HG02970 (cell line): ENCODE measurements at regions not wholly inside any gene's neighbourhood (a gene's known extent, or its start where the extent isn't known, plus 50 kb on each side); places are given as distances from the start of the nearest gene placed in this dataset.
"Not testable (repeated sequence)": the region's sequence is repeated elsewhere in the genome, so short reads cannot be mapped to it uniquely, and the experiment has no call there.

Source experiments
- ATAC-seq: cut with Tn5 transposase; IDR thresholded peaks from one replicate; pipeline ENCODE4 v1.9.1; 2021; ENCODE audit warnings: mild to moderate bottlenecking, moderate library complexity, moderate number of reproducible peaks; ENCODE audit not compliant: unreplicated experiment, low FRiP score

DNA sequence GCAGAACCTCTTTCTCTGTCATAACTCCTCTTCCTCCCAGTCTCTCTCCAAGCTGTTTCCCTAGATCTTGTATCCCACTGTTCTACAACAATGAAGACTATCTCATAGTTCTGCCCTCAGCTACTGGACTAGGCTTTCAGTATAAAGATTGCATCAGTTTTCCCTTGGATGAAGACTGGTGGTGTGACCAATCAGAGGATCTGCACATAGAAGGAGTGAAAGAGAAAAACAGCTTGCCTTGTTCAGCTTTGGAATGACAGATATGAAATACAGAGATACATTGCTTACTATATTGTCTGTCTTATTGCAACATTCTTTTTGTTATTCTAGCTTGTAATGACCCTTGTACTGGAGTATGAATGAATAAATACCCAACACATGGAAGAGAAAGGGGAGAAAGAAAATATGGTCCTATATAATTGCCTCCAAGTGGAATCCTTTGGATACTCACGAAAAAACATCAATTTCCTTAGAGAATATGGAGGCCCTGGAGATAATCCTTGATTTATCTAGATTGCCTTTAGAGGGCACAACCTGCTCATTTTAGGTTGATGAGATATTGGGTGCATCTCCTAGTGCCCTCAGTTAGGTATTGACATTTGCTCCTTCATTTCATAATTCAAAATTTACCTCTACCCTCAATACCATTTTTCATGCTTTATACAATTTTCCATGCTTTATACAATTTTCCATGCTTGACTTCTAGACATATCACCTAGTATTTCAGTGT is 395.8 kb downstream of the NAF1 start:
- ATAC-seq: no peak

DNA sequence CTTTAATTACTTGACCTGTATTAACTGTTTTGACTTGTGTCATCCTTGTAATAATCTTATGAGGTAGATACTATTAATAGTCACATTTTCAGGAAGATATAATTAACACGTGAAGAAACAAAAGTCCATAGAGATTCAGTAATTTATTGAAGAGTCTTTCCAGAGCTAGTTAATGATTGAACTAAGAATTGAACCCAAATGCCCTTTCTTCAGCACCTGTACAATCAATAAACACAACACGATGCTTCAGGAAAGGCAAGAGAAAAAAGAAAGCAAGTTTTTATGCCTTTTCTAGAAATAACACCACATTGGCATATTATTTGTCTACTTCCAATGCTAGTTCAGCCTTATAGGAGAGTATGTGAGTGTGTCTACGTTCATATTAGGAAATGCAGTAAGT is 399.6 kb downstream of the NAF1 start:
- no peak for ATAC-seq

DNA sequence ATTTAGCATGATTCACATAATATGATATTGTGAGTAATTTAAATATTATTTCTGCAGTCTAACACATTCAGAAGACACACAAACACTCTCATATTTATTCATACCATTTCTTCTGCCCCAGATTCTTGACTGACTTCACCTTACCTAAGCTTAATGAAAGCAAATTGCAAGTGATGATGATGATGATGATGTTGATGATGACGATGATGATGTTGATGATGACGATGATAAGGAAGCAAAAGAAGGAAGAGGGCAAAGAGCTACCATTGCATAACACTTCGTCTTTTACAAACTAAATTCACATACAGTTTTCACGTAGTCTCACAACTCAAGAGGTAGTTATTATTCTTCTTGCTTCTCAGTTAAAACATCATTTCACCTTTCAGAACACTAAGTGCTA is 404.7 kb downstream of the NAF1 start:
- no peak for ATAC-seq

DNA sequence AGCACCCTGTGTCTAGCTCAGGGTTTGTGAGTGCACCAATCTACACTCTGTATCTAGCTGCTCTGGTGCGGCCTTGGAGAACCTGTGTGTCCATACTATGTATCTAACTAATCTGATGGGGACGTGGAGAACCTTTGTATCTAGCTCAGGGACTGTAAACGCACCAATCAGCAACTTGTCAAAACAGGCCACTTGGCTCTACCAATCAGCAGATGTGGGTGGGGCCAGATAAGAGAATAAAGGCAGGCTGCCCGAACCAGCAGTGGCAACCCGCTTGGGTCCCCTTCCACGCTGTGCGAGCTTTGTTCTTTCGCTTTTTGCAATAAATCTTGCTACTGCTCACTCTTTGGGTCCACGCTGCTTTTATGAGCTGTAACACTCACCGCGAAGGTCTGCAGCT is 426.5 kb downstream of the NAF1 start:
- ATAC-seq: not testable (repeated sequence)

DNA sequence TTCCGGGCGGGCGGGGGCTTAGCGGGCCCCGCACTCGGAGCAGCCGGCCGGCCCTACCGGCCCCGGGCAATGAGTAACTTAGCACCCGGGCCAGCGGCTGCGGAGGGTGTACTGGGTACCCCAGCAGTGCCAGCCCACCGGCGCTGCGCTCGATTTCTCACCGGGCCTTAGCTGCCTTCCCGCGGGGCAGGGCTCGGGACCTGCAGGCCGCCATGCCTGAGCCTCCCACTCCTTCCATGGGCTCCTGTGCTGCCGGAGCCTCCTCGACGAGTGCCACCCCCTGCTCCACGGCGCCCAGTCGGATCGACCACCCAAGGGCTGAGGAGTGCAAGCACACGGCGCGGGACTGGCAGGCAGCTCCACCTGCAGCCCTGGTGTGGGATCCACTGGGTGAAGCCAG is 427.1 kb downstream of the NAF1 start:
- not testable (repeated sequence) for ATAC-seq

DNA sequence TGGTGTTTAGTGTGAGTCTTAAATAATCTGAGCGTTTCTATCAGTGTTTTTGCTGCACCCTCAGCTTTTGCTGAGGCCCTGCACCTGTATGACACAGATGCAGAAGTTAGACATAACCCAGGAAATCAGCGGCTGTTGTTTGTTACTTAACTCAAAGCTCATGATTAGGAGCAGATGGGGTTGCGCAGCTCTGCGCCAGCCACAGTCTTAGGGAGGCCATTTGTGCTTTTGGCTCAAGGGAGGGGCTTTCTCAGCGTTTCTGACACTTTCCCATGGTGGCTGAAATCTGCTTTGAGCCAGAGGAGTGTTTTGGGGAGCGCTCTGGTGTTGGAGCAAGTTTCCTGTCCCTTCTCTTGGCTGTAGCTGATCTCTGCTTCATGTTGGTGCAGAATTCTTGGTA is 433.8 kb downstream of the NAF1 start:
- ATAC-seq: no peak

DNA sequence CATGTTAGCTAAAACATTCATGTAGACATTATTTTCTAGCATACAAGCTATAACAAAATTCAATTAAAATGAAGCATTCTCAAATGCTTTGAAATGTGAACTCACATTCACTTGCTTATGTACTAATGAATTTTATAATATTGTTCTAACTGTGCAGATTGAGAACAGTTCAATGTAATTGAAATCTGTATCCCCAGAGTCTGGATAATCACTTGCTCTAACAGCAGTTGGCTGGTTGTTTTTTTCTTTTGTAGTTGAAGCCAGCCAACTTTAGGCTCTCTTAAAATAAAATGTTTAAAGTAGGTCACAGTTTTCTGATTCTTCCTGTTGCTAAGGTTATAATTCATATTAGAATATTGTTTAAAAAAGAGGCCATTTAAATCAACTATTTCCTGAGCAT is 438.9 kb downstream of the NAF1 start:
- ATAC-seq: no peak

DNA sequence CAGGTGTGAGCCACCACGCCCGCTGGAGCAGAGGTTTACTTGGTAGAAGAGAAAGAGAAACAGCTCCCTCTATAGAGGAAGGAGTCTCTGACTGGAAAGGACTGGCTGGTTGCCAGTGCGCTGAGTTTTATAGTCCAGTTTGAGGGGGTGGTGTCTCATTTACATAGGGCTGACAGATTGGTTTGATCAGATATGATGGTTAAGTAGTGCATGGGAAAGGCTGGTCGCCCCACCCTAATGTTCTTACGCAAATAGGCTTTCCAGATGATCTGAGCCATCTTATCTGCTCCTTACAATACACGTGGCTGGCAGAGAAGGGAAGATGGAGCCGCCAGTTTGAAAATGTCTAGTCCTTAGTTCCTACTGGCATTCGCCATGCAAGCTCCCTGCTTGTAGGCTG is 439.5 kb downstream of the NAF1 start:
- ATAC-seq: no peak

DNA sequence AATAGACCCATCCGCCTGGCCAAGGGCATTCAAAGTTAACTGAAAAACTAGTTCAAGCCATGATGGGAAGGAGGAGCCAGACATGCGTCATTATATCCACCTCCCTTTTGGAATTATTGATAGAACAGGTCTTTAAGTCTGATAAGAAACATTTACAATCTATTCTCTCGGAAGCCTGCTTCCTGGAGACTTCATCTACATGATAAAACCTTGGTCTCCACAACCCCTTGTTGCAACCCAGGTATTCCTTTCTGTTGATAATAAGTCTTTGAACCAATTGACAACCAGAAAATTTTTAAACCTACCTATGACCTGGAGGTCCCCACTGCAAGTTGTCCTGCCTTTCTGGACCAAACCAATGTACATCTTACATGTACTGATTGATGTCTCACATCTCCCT is 451.3 kb downstream of the NAF1 start:
- no peak for ATAC-seq

DNA sequence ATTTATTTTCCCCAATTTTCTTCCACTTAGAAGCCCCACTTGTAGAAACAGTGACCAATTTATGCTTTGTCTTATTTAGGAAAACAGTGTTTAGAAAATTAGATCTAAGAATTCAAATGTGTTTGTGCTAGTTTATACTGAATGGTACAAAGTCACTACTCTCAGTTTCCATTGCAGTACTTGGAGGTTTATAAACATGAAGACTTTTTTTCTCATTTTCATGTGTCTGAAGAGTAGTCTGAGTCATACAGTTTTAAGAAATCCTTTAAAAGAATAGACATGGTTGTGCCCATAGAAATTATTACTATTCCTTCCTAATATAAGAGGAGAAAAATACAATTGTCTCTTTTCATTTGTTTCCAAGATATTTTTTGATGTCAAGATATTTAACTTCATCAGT is 458.7 kb downstream of the NAF1 start:
- ATAC-seq: no peak

DNA sequence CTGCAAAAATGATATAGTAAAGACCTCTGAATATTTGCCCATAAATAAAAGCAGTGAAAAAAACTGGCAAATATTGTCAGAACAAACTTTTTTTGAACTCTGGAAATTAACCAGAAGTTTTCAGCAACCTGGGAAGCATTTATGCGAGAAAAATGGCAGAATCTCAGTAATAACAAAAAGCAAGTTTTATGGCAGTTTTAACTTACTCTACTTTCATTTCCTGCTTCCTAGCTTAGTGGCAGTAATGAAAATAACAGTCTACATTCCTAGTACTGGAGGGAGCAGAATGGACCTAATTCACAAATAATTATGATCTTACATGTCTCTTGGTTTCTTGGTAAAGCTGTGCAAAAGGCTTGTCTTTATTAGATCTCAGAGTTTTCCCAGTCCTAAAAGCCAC is 460.1 kb downstream of the NAF1 start:
- no peak for ATAC-seq

DNA sequence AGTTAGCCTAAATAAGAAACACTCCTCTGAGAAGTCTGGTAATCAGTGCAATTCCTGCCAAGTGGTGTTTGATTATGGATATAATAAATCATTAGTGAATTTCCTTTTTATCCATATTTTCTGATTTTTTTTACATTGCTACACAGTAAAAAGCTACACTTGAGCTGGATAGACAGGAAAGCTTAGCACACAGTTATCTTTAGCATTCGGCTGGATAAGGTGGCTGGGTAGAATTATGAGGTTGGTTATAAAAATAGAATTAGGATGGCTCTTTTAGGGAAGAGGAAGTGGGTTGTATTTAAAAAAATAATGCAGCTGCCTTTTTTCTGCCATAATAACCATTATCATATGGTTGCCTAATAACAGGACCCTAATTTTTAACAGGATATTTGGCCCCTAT is 460.6 kb downstream of the NAF1 start:
- ATAC-seq: no peak

DNA sequence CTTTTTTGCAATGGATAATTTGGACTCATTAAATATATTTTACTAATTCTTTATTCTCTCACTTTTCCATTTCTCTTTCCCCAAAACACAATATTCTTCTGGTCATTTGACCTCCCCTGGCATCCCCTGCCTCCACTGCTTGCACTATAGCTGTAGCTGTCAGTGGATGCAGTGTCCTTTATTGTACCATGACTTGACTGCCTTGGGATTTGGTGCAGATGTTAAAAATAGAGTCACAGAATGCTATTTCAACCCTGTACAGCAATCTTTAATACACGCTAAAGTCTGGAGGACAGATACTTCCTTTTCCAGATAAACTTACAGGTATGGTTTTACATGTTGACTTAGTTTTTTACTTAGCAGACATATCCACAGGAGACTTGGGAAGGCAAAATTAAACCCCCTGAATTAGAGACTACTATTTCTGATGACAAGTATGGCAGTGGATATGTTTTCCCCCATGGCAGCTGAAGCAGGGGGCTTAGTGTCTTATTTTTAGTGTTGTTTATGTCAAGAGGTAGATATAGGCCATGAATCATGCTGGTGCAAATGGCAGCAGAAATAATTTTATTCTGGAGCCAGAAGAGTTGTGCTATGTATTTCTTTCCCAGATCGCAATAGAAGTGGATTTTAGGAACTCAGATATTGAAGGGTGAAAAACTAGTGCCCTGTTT is 461.4 kb downstream of the NAF1 start:
- ATAC-seq: no peak

DNA sequence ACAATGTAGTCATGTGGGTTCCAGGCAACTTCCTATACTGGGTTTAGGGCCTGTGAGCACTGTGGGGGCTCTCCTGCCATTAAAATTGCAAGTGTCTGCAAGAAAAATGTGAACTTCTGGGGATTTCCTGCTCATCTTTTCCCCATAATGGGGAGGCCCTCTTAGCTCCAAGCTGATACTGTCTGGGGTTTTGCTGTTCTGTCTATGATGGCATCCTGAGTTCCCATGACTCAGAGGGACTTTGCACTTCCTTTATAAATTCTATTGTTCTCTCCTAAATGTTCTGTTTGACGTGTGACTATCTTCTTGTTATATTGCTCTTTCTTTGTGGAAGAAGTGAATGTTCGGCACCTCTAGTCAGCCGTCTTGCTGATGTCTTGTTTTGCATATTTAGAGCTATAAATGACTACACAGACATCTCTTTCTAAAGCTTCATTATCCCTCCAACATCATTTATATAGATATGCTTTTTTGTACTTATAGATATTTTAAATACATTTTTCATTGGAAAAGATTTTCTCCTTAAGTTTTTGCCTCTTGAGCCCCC is 465.8 kb downstream of the NAF1 start:
- ATAC-seq: no peak

DNA sequence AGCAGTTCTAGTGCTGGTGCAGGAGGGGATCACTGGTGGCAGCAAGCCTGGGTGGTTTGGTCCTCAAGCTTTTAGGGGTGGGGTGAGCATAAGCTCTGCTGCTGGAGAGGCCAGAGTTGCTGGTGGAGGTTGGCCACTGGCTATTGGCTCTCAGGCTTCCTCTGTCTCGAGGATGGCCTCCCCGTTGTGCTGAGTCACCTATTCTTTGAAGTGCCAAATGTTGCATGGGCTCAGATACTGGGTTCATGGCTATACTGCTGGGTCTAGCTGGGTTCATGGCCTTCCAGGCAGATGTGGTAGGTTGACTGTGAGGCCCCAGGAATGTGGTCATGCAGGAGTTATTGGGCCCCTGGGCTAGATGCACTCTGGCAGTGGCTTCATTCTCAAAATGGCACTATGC is 466.3 kb downstream of the NAF1 start:
- ATAC-seq: no peak

DNA sequence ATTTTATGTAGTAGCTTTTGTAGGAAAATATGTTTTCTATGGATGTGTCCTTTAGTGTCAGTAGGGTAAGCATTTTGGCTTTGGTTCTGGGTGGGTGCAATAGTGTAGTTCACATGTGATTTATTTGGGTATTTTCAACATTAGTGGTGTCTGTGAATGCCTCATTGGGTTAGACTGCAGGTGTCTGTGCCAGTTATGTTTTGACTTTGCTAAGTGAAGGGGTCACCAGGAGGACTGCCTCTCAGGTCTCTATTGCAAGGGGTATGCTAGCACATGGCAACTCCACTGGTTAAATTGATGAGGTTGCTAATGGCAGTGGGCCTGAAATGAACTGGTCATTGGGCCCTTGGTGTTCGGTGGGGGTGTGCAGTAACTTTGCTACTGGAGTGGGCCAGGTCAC is 467.1 kb downstream of the NAF1 start:
- ATAC-seq: no peak

DNA sequence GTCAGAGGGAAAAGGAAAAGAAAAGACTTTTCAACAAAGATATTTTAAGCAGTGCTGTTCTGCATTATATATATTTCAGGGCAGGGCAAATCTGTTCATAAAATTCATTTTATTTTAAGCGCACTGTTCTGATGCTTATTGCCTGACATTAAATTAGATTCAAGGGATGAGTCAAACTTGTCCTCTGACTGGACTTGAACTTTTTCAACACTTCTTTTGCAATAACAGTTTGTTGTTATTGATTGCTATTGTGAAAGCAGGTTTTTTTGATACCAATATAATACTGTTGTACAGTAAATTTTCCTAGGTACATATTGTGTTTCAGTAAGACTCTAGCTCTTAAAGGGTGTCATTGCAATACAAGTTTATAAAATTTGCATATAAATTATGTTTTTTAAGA is 481.3 kb downstream of the NAF1 start:
- ATAC-seq: no peak

DNA sequence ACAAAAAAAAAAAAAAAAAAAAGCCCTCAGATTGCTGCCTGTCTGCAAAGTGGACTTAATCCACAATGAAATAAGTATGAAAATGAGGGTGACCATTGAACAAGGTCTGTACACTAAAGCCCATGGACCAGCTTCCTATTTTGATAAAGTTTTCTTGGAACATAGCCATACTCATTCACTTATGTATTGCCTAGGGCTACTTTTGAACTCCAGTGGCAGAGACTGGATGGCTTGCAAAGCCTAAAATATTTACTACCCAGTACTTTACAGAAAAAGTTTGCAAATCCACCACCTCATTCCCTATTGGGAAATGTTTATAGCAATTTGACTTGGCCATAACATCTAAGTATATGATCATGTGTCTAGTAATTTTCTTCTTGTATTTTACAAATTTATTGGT is 481.7 kb downstream of the NAF1 start:
- no peak for ATAC-seq

DNA sequence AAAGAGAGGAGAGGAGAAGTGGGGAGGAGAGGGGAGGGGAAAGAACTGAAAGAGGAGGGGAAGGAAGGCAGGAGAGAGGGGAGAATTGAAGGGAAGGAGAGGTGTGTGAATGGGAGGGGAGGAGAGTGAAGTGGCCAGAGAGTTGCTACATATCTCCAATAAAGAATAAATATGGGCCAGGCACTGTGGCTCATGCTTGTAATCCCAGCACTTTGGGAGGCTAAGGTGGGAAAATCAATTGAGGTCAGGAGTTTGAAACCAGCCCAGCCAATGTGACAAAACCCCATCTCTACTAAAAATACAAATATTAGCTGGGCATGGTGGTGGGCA is 482.4 kb downstream of the NAF1 start:
- ATAC-seq: no peak

DNA sequence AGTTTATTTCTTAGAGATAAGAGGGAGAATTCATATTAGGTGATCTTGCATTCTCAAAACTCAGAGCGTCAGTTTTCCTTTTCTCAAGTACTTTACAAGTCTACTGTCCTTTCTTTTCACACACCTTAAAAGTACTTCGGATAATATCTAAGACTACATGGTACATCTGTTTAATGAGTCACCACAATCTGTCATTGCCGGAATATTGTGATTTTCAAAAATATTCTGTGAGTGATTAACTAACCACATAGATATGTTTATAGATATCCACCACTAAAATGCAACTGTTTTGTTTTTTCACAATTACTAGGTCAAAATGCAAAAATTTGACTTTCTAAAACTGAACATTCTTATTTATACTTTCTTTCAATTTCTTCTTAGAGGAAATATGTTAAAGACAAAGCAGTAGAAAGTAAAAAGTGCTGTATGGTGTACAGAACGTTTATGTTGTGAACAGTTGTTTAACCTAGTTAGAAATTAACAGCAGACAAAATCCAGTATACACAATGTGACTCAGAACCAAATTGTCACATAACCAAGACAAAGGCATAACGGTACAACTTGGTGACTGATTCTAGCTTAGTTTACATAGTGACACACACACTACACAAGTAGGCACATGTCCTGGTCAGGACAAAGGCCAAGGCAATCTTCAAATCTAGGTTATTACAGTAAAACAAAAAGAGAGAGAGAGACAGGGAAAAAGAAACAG is 482.9 kb downstream of the NAF1 start:
- peak; percentile 94 for ATAC-seq

DNA sequence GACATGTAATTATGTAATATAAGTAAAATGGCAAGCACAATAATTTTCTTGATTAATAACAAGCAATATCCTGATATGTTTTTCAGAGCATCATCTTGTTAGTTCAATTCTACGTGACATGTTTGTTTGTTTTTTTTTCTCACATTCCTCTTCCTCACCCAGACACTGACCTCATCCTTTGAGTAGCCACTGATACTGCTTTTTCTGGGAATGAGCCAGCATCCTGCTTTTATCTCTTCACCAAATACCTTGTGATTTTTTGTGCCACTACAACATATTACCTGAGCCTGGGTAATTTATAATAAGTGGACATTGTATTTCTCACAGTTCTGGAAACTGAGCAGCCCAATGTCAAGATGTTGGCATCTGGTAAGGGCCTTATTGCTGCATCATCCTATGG is 484.0 kb downstream of the NAF1 start:
- ATAC-seq: no peak

DNA sequence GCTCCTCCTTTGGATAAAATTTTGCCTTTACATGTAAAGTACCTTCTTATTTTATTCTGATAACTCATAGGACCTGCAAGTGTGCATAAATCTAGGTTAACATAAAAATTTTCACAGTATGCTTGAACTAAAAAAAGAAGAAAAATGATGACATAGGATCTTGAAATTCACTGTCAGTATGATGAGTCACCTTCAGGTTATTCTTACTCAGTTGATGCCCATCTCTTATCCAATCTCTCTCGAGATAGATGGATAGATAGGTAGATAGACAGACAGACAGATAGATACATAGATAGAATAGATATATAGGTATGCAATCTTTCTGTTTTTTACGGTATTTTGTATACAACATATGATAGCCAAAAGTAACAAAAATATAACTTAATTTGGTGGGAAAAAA is 485.5 kb downstream of the NAF1 start:
- no peak for ATAC-seq
